SU-DHL-6 (cell line): ENCODE measurements at regions not wholly inside any gene's neighbourhood (a gene's known extent, or its start where the extent isn't known, plus 50 kb on each side); places are given as distances from the start of the nearest gene placed in this dataset.

Experiments
- EZH2phosphoT487 ChIP-seq: fragments of 200-600 bp; sonication (generic), shearing (Covaris generic); conservative IDR thresholded peaks from 2 replicates; pipeline ENCODE4 v1.6.1; 2018; ENCODE audit warnings: mild to moderate bottlenecking, antibody characterized with exemption, low read length, moderate library complexity, mixed read lengths
- TF ChIP-seq, protein P1 (sequence below): fragments of 200-600 bp; sonication (generic); IDR thresholded peaks from one replicate; pipeline ENCODE4 v1.5.1; 2017; ENCODE audit warnings: antibody characterized with exemption, mild to moderate bottlenecking, low read length, moderate library complexity; ENCODE audit not compliant: insufficient read depth, poor library complexity, severe bottlenecking

- TF ChIP-seq, protein P1, sequence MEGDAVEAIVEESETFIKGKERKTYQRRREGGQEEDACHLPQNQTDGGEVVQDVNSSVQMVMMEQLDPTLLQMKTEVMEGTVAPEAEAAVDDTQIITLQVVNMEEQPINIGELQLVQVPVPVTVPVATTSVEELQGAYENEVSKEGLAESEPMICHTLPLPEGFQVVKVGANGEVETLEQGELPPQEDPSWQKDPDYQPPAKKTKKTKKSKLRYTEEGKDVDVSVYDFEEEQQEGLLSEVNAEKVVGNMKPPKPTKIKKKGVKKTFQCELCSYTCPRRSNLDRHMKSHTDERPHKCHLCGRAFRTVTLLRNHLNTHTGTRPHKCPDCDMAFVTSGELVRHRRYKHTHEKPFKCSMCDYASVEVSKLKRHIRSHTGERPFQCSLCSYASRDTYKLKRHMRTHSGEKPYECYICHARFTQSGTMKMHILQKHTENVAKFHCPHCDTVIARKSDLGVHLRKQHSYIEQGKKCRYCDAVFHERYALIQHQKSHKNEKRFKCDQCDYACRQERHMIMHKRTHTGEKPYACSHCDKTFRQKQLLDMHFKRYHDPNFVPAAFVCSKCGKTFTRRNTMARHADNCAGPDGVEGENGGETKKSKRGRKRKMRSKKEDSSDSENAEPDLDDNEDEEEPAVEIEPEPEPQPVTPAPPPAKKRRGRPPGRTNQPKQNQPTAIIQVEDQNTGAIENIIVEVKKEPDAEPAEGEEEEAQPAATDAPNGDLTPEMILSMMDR, result no peak
- TF ChIP-seq EZH2phosphoT487, result no peak
Observed at GRCh38 chr5:93327605-93328004, 253.4 kb downstream of the NR2F1-AS1 start.
